GM08714 (cell line): ENCODE measurements at regions not wholly inside any gene's neighbourhood (a gene's known extent, or its start where the extent isn't known, plus 50 kb on each side); places are given as distances from the start of the nearest gene placed in this dataset.

ENCODE experiments used
- H3K4me3 ChIP-seq: fragments of 200-500 bp; sonication (Bioruptor generic); 2 replicates; pipeline ENCODE4 v1.5.1; 2014; ENCODE audit warnings: mild to moderate bottlenecking, low read length, inconsistent platforms
- ZNF274 ChIP-seq: IDR thresholded peaks from 2 replicates; pipeline ENCODE4 v1.6.1; 2012; ENCODE audit warnings: mild to moderate bottlenecking, low read depth, low read length

- H3K4me3 ChIP-seq: no peak overlapping the region
- TF ChIP-seq ZNF274: no peak
These were observed 586.7 kb upstream of the SGCG start for GRCh38 chr13:22594041-22594440.

DNA sequence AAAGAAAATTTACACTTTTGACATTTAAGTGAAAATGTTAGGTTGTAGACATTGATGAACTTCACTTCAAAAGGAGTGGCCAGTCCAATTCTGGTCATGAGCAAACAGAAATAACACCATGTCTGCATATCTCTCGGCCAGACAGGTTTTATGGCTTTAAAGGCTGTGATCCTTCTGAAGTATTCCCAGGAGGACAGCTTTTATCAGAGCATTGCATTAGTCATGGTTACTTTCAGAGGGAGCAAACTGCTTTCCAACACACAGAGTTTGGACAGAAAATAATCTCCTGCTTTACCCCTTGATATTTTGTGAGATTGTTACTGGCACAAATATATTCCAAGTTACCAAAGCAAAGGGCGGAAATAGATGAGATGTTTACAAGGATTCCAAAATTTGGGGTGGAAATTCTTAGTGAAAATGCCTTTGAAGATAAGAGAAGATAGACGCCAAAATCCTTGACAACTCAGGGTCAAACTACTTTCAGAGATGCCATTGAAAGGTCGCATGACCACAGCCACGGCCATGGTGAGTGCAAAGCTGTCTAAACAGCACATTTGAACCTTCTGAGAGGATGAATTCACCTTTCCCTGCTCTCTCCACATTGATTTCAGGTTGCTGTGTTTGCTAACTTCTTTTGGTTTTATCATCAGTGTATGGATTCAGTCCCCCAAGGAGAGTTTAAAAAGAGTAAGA lies 584.5 kb upstream of the SGCG start:
- H3K4me3 ChIP-seq: no peak overlapping the region
- no peak for TF ChIP-seq ZNF274

DNA sequence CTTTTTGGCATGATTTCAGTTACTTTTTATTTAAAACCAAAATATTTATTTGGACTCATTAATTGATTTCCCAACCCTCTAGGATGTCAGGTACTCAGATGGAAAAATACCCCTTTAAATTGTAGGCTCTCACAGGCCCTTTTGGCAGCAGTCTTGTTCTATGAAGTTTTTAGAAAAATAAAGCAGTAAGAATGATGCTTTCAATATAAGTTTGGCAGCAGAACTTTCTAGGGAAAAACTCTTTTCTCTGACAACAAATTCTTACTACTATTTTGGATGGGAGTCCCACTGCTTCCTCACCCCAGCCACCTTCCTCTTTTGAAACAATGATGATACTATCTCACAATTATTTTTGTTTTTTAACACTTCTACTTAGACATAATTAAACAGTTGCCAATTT lies 581.6 kb upstream of the SGCG start:
- no peak overlapping the region for H3K4me3 ChIP-seq
- no peak for TF ChIP-seq ZNF274

GRCh38 chr13:22618002-22618401 lies 562.8 kb upstream of the SGCG start:
- no peak for TF ChIP-seq ZNF274
- H3K4me3 ChIP-seq: no peak overlapping the region

GRCh38 chr13:22625691-22626090 lies 555.1 kb upstream of the SGCG start:
- no peak for TF ChIP-seq ZNF274
- H3K4me3 ChIP-seq: no peak overlapping the region

DNA sequence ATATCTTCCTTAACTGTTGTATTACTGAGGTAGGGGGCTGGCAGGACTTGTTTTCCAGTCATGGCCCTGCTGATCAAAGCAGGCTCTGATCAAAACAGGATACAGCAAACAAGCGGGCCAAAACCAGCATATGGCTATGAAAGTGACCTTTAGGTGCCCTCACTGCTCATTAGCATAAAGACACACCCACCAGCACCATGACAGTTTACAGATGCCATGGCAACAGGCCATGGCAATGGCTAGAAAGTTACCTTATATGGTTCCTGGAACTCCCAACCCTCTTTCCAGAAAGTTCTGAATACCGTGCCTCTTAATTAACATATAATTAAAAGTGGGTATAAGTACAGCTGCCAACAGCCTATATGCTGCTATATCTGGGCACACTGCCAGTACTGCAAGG lies 551.4 kb upstream of the SGCG start:
- no peak for TF ChIP-seq ZNF274
- no peak overlapping the region for H3K4me3 ChIP-seq

- TF ChIP-seq ZNF274: no peak
These were observed 538.7 kb upstream of the SGCG start for GRCh38 chr13:22642088-22642487.

DNA sequence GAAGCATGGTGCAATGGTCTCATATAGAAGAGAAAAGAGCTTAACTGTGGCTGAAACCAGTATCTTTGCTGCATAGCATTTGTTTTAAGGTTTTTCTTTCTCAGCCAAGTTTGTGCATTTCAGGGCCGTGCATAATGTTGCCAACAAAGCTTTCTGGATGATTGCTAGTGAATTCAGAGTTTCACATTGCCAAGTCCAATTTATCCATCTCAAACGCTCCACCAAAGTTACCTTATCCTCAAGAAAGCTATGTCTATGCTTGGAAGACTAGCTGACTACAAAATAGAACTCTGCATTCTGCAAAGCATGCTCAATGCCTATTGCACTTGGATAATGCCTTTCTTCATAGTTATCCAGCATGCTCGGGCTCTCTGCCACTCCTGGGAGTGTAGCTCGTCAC lies 535.8 kb upstream of the SGCG start:
- TF ChIP-seq ZNF274: no peak
- H3K4me3 ChIP-seq: no peak overlapping the region

More at GRCh38 chr13:22642088-22642487, 538.7 kb upstream of the SGCG start:
- no peak overlapping the region for H3K4me3 ChIP-seq

- no peak for TF ChIP-seq ZNF274
These were observed 533.5 kb upstream of the SGCG start for GRCh38 chr13:22647156-22647850.

DNA sequence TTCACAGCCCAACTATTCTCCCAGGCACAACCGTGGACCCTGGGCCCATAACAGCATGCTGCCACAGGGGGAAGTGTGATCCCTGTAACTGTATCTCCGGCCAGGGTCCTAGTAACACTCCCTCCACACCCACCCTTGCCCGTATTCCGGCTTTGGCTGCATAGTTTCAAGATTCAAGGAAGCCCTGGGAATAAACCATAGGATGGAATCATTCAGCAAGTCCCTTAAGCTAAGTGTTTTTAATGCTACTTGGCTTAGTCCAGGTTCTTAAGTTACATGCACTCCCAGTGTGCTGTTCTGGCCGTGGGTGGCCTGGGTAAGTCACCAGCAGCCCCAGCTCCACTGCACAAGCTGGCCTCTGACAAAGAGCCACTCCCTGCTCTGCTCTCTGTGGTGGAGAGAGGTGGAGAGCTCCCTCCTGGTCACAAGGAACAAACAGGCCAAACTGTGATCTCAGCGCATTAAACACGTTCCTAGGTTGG lies 532.4 kb upstream of the SGCG start:
- no peak overlapping the region for H3K4me3 ChIP-seq
- no peak for TF ChIP-seq ZNF274

More at GRCh38 chr13:22647156-22647850, 533.5 kb upstream of the SGCG start:
- H3K4me3 ChIP-seq: no peak overlapping the region

DNA sequence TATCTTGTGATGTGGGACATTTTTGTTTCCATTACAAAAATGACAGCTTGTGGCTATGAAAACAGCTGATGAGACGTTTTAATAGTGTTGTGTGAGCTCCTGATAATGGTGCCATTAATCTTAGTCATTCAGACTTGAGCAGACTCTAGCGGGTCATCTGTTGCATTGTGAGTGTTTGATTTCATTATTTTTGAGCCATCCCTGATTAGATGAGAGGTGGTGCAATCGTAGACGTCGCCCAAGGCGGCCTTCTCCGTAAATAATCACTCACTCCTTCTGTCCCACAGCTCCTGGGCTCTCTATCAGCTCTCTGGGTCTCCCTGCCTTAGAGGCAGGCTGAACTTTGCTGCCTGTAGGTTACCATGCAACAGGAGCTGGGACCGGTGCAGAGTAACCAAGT lies 528.0 kb upstream of the SGCG start:
- TF ChIP-seq ZNF274: no peak
- no peak overlapping the region for H3K4me3 ChIP-seq

DNA sequence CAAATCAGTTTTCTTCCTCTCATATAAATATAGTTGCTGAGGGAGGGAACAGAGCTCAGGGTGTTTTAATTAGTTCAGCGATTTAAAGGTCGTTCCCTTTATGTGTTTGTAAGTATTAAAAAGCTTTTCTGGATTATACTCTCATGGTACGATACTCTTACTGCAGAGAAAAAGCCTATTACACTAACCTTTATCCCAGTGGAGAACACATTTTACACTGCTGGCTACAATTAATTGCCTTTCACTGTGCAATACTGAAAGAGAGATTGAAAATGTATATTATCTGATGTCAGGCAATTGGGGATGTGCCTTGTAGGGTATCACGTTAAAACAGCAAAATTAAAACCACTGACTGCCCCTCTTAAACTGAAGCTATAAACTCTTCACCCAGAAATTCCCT lies 526.9 kb upstream of the SGCG start:
- H3K4me3 ChIP-seq: no peak overlapping the region
- no peak for TF ChIP-seq ZNF274

- no peak overlapping the region for H3K4me3 ChIP-seq
- no peak for TF ChIP-seq ZNF274
These were observed 525.5 kb upstream of the SGCG start for GRCh38 chr13:22655106-22655852.

DNA sequence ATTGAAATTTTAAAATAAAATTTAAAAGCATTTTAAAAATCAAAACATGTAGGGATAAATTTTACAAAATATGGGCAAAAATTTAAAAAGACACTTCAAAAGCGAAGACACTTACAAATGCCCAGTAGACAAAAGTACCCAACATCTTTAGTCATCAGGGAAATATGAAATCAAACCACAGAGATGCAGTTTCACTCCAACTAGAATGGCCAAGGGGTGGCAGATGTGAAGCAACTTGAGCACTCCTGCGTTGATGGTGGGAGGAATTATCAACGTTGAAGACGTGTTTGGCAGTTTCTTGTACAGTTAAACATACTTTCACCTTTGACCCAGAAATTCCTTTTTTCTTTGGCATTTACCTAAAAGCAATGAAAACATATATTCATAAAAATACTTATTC lies 518.0 kb upstream of the SGCG start:
- TF ChIP-seq ZNF274: no peak
- no peak overlapping the region for H3K4me3 ChIP-seq

GRCh38 chr13:22665506-22665905 lies 515.3 kb upstream of the SGCG start:
- H3K4me3 ChIP-seq: no peak overlapping the region
- no peak for TF ChIP-seq ZNF274
